Activated CD8-positive, alpha-beta memory T cell treated with anti-CD3 and anti-CD28 coated beads, Interleukin-2, amount 50 U/mL, for 1 hour (primary cell): ENCODE measurements at regions not wholly inside any gene's neighbourhood (a gene's known extent, or its start where the extent isn't known, plus 50 kb on each side); places are given as distances from the start of the nearest gene placed in this dataset.

Source experiments
- DNase-seq: peaks from one replicate; pipeline ENCODE4 v3.0.0-alpha.2; 2020; ENCODE audit errors: extremely low read depth

- no peak for DNase-seq
These were observed 120.4 kb downstream of the ACKR3 start for GRCh38 chr2:236689981-236690380.

- DNase-seq = no peak
These were observed 121.1 kb downstream of the ACKR3 start for GRCh38 chr2:236690726-236691125.

- no peak for DNase-seq
These were observed 122.2 kb downstream of the ACKR3 start for GRCh38 chr2:236691799-236692167.

- no peak for DNase-seq
These were observed 123.3 kb downstream of the ACKR3 start for GRCh38 chr2:236692937-236693336.

- DNase-seq = no peak
These were observed 123.9 kb downstream of the ACKR3 start for GRCh38 chr2:236693531-236693930.

- DNase-seq = no peak
These were observed 124.7 kb downstream of the ACKR3 start for GRCh38 chr2:236694146-236694888.

- DNase-seq = no peak
These were observed 127.2 kb downstream of the ACKR3 start for GRCh38 chr2:236696834-236697233.

- DNase-seq = no peak
These were observed 128.5 kb downstream of the ACKR3 start for GRCh38 chr2:236698016-236698627.

- DNase-seq = no peak
These were observed 131.1 kb downstream of the ACKR3 start for GRCh38 chr2:236700703-236701102.

GRCh38 chr2:236702657-236703372 is 133.2 kb downstream of the ACKR3 start:
- DNase-seq = no peak

- no peak for DNase-seq
These were observed 133.7 kb downstream of the ACKR3 start for GRCh38 chr2:236703373-236703709.

- DNase-seq = no peak
These were observed 134.3 kb downstream of the ACKR3 start for GRCh38 chr2:236703906-236704305.

GRCh38 chr2:236704887-236705286 is 135.3 kb downstream of the ACKR3 start:
- no peak for DNase-seq

- no peak for DNase-seq
These were observed 135.9 kb downstream of the ACKR3 start for GRCh38 chr2:236705295-236706105.

- no peak for DNase-seq
These were observed 136.7 kb downstream of the ACKR3 start for GRCh38 chr2:236706288-236706687.

GRCh38 chr2:236706803-236707202 is 137.2 kb downstream of the ACKR3 start:
- DNase-seq = no peak

GRCh38 chr2:236711440-236711839 is 141.8 kb downstream of the ACKR3 start:
- no peak for DNase-seq

- DNase-seq = no peak
These were observed 142.7 kb downstream of the ACKR3 start for GRCh38 chr2:236712304-236712703.

- no peak for DNase-seq
These were observed 143.5 kb downstream of the ACKR3 start for GRCh38 chr2:236712961-236713673.

GRCh38 chr2:236714080-236714479 is 144.5 kb downstream of the ACKR3 start:
- DNase-seq = no peak

- DNase-seq = no peak
These were observed 145.5 kb downstream of the ACKR3 start for GRCh38 chr2:236715077-236715476.
